GM12801 (cell line): ENCODE measurements at regions not wholly inside any gene's neighbourhood (a gene's known extent, or its start where the extent isn't known, plus 50 kb on each side); places are given as distances from the start of the nearest gene placed in this dataset.

ENCODE experiments used
- TF ChIP-seq, protein P1 (sequence below): IDR thresholded peaks from one replicate; pipeline ENCODE4 v1.5.1; 2011; ENCODE audit warnings: control low read depth; ENCODE audit not compliant: insufficient read length; ENCODE audit errors: extremely low read depth

DNA sequence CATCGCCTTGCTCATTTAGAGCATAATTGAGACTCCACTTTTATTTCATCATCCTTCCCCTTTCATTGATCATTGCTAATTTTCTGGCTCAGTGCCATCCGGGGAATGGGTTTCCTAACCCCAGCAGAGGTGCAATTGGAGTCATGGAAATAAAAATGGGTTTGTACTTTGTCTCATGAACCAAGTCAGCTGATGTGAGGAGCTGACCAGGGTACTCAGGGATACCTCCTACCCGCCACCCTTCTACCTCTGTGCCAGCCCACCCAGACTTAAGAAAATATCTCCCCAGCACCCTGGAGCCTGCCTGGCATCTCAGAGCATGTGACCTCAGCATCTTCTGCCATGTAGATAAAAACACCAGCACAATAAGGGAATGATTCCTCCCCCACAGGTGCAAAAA lies 59.1 kb upstream of the MAFB start:
- TF ChIP-seq, protein P1, sequence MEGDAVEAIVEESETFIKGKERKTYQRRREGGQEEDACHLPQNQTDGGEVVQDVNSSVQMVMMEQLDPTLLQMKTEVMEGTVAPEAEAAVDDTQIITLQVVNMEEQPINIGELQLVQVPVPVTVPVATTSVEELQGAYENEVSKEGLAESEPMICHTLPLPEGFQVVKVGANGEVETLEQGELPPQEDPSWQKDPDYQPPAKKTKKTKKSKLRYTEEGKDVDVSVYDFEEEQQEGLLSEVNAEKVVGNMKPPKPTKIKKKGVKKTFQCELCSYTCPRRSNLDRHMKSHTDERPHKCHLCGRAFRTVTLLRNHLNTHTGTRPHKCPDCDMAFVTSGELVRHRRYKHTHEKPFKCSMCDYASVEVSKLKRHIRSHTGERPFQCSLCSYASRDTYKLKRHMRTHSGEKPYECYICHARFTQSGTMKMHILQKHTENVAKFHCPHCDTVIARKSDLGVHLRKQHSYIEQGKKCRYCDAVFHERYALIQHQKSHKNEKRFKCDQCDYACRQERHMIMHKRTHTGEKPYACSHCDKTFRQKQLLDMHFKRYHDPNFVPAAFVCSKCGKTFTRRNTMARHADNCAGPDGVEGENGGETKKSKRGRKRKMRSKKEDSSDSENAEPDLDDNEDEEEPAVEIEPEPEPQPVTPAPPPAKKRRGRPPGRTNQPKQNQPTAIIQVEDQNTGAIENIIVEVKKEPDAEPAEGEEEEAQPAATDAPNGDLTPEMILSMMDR, result no peak

DNA sequence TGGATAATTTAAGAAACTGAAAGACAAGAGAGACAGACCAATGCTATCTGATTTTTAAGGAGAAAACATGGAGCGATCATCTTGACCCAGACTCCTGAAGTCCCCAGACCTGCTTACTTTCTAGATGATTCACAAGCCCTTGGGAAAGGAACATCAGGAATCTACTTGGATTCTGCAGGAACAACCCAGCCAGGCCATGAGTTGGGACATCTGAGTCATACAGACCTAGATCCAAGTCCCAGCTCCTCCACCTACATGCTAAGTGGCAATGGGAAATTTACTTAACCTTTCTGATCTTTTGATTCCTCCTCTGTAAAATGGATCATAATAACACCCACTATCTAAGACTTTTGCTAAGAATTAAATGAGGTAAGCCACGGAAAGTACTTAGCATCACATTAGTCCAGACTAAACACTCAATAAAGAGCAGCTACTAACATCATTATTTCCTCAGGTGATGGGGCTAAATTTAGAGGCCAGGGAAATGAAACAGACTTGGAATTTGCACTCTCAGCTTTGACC lies 61.0 kb upstream of the MAFB start:
- TF ChIP-seq, protein P1, result no peak

DNA sequence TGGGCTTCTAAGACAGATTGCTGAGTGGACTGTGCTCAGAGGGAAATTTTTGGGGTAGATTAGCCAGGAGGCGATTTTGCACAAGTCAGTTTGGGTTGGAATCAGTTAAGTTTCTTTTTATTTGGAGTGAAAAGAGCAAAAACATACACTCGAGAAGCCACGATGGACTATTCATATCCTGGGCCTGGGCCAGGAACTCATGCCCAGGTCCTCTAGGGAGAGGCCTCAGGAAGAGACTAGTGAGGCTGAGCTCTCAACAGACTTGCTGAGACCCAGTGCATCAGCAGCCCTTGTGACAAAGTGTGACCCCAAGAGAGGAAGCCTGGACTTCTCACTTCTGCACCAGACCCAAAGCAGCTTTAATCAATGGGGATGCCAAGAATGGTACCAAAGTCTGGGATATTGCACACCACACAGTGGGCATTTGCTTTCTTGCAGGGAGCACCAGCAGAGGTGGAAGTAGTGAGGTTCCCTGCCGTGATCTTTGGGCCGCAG lies 61.6 kb upstream of the MAFB start:
- TF ChIP-seq, protein P1, result no peak

DNA sequence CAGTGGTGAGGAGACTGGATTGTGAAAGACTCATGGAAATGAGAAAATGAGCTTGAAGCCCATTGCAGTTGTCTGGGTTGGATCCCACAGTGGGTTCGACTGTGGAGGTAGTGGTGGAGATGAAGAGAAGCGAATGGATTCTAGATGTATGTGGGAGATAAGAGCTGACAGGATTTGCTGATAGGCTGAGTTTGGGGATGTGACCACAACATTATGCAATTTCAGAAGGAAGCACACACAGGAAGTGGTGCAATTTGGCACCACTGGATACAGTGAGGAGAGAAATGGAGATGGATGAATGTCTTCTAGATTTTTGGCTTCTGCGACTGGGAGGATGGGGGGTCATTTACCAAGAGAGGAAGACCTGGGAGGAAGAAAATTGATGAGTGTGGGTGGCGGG lies 64.4 kb upstream of the MAFB start:
- TF ChIP-seq, protein P1, result no peak

DNA sequence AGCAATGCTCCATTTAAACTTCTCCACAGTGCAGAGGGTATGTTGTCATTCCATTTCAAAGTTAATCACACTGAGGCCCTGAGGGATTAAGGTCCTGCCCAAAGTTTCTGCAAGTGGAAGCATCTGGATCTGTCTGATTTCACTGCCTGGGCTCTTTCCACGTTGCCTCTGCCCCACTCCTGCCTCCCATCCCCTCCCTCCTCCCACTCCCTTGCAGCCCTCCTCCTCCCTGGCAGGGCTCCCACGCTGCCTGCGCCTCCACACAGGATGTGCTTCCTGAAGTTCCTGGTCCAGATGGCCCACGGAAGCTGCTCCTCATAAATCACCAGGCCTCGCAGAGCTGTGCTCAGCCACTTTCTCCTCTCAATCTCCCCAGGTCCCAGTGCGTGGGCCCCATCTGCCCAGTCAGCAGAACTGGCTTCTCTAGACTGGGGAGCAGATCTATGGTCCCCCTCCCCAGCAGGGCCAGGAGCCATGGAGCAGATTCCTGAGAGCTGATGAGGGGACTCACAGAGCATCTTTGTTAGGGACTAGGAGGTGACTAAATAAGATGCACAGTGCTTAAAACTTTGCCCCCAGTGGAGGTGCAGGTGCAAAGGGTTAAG lies 65.4 kb upstream of the MAFB start:
- TF ChIP-seq, protein P1, result no peak

DNA sequence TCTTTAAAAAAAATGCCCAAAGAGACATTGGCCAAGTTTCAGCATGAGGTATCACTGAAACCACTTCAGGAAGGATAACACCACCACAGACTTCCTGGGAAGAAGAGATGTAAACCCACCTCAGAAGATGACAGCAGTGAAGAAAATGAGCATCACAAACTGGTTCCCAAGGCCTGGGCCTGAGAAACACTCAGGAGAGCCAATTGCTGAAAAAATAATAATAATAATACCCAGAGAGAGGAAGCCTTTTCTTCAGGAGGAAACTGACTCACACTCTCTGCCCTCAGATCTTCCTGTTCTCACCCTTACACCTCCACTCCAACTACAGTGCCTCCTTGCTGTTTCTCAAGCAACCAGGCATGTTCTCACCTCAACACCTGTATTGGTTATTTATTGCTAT lies 68.1 kb upstream of the MAFB start:
- TF ChIP-seq, protein P1, result no peak

DNA sequence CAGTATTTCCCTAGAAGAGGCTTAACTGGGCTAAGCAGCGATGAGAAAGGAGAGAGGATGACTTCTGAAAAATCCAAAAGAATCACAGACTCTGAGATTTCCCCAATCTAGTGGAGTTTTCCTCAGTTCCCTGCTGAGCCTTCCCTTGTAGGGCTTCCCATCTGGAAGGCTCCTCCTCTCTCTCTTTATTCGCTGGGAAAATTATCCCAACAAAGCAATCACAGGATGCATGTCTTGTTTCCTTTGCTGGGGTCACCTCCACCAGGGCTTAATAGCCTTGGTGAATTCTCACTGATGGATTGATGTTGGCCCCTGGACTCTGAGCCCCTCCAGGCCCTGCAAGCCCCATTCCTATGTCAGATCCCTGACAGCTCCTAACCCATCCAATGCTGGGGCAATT lies 69.8 kb upstream of the MAFB start:
- TF ChIP-seq, protein P1, result no peak
